Stimulated activated CD4-positive, alpha-beta T cell treated with anti-CD3 and anti-CD28 coated beads, TNF-alpha, amount 100 ng/mL, for 24 hours (primary cell): ENCODE measurements at regions not wholly inside any gene's neighbourhood (a gene's known extent, or its start where the extent isn't known, plus 50 kb on each side); places are given as distances from the start of the nearest gene placed in this dataset.

ENCODE experiments used
- DNase-seq, 3 experiments: peaks; one replicate each; pipeline ENCODE4 v3.0.0-alpha.2; 2020; ENCODE audit warnings: low read depth in 3 of 3

- DNase-seq = no peak
These were observed 260.5 kb downstream of the CCDC85A start for GRCh38 chr2:56444339-56444738.

GRCh38 chr2:56448403-56449001 lies 264.7 kb downstream of the CCDC85A start:
- no peak for DNase-seq

GRCh38 chr2:56449002-56449431 lies 265.2 kb downstream of the CCDC85A start:
- DNase-seq = no peak

- DNase-seq = no peak
These were observed 265.7 kb downstream of the CCDC85A start for GRCh38 chr2:56449449-56449860.

- DNase-seq = no peak
These were observed 266.3 kb downstream of the CCDC85A start for GRCh38 chr2:56450047-56450446.

GRCh38 chr2:56450772-56451171 lies 267.0 kb downstream of the CCDC85A start:
- no peak for DNase-seq

GRCh38 chr2:56455642-56456041 lies 271.9 kb downstream of the CCDC85A start:
- DNase-seq = no peak

- DNase-seq = no peak
These were observed 273.0 kb downstream of the CCDC85A start for GRCh38 chr2:56456791-56457190.

GRCh38 chr2:56460508-56460907 lies 276.7 kb downstream of the CCDC85A start:
- DNase-seq = no peak

- no peak for DNase-seq
These were observed 280.3 kb downstream of the CCDC85A start for GRCh38 chr2:56464066-56464465.

- DNase-seq = no peak
These were observed 280.8 kb downstream of the CCDC85A start for GRCh38 chr2:56464613-56465012.

GRCh38 chr2:56465491-56465890 lies 281.7 kb downstream of the CCDC85A start:
- no peak for DNase-seq

GRCh38 chr2:56473524-56473923 lies 289.7 kb downstream of the CCDC85A start:
- DNase-seq = no peak

- no peak for DNase-seq
These were observed 290.8 kb downstream of the CCDC85A start for GRCh38 chr2:56474412-56475158.

- no peak for DNase-seq
These were observed 291.4 kb downstream of the CCDC85A start for GRCh38 chr2:56475191-56475590.

GRCh38 chr2:56476509-56477071 lies 292.8 kb downstream of the CCDC85A start:
- no peak for DNase-seq

- DNase-seq = no peak
These were observed 294.2 kb downstream of the CCDC85A start for GRCh38 chr2:56478027-56478426.

GRCh38 chr2:56483081-56483480 lies 299.3 kb downstream of the CCDC85A start:
- no peak for DNase-seq

GRCh38 chr2:56484906-56485305 lies 301.1 kb downstream of the CCDC85A start:
- no peak for DNase-seq

- no peak for DNase-seq
These were observed 316.5 kb downstream of the CCDC85A start for GRCh38 chr2:56500317-56500716.

- DNase-seq = no peak
These were observed 318.8 kb downstream of the CCDC85A start for GRCh38 chr2:56502616-56503015.

GRCh38 chr2:56505885-56506284 lies 322.1 kb downstream of the CCDC85A start:
- DNase-seq = no peak

GRCh38 chr2:56508662-56509061 lies 324.9 kb downstream of the CCDC85A start:
- no peak for DNase-seq
